ENCODE measurements at regions not wholly inside any gene's neighbourhood (a gene's known extent, or its start where the extent isn't known, plus 50 kb on each side); places are given as distances from the start of the nearest gene placed in this dataset.
"Not testable (repeated sequence)": the region's sequence is repeated elsewhere in the genome, so short reads cannot be mapped to it uniquely, and the experiment has no call there.

- DNase-seq (ENCODE audit: low read depth in 3 of 3): no peak
Measured at GRCh38 chr18:5720132-5720531, 175.2 kb downstream of the TMEM200C start.

DNA sequence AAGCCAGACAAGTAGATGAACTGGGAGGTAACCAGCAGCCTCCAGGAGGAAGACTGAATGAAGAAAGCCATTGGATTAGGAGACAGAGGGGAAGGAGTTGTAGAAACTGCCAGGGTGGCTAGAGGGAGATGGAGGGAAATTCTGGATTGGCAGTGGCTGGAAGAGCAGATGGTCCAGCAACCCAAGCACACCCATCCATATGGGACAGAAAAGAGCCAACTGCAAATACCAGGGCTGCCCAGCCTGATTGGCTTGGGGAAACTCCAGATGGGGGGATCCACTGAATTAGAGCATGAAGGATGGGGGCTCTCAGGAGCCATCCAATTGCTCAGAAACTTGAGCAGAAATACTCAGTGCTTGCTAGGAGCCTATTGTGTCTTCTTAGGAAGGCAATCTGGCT is 173.5 kb upstream of the EPB41L3 start:
- DNase-seq (ENCODE audit: low read depth in 3 of 3): no peak

- DNase-seq (ENCODE audit: low read depth in 3 of 3): no peak
Measured at GRCh38 chr18:5710676-5711075, 166.9 kb upstream of the EPB41L3 start.

DNA sequence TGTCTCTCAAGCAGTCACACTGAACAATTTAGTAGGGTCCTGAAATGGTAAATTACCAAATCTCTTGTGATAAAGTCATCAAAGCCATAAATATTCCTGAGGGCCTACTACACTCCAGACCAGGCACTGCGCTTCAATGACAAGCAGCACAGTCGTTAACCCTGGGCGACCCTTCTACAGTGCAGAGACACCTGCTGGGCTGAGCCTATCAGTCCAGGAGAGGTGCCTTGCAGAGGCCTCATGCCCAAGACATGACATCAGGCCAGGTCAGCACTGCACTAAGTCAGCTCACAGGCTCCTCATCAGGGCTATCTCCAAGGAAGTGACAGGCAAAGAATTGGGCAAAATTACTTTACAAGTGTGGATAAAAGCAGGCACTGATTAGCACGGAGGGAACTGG is 166.4 kb upstream of the EPB41L3 start:
- DNase-seq (ENCODE audit: low read depth in 3 of 3): no peak

GRCh38 chr18:5709476-5710095 is 165.8 kb upstream of the EPB41L3 start:
- no peak for DNase-seq (ENCODE audit: low read depth in 3 of 3)

DNA sequence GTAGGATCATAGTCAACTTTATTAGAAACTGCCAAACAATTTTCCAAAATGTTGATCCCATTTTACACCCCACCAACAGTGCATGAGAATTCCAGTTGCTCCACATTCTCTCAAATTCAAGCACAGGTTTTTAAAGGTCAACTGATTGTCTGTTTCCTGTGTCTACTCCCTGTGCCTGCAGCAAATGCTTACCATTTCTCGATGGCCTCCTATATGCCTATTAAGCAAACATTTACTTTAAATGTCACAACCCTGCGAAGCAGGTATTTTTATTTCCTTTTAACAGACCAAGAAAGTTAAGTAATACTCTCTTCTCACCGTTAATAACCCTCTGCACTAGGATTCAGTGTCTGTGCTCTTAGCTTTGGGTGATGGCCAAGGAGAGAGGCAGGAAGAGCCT is 163.8 kb upstream of the EPB41L3 start:
- no peak for DNase-seq (ENCODE audit: low read depth in 3 of 3)

- DNase-seq (ENCODE audit: low read depth in 3 of 3): no peak
Measured at GRCh38 chr18:5705393-5705792, 161.6 kb upstream of the EPB41L3 start.

- no peak for DNase-seq (ENCODE audit: low read depth in 3 of 3)
Measured at GRCh38 chr18:5704847-5705246, 161.1 kb upstream of the EPB41L3 start.

GRCh38 chr18:5702016-5702415 is 158.2 kb upstream of the EPB41L3 start:
- DNase-seq (ENCODE audit: low read depth in 3 of 3): not testable (repeated sequence)

- DNase-seq (ENCODE audit: low read depth in 3 of 3): no peak
Measured at GRCh38 chr18:5693699-5694294, 150.0 kb upstream of the EPB41L3 start.

DNA sequence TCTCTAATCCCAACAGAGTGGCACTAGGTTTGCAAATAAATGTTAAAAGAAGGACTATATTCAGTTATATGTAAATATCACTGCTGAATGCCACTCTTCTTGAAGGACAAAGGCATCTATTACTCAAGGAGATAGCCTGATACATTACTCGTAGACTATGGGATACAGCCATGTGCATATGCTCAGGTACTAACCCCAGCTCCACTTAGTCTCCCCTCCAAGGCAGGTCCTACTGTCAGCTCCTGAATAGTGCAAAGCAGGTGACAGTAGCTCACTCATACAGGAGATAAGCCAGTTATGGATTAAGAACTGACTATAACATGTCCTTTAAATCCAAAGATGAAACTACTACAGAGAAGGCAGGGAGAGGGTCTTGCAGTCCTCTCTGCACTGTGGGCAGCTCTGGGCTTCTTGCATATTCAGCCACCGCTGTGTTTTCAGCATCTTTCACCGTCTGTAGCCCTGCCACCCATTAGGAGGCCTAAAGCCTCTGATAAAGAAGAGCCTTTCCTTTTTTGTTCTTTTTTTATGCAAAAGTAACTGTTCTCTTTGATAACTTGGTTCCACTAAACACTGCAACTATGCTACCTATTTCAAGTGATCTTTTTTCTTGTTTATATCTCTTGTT is 135.1 kb upstream of the EPB41L3 start:
- no peak for DNase-seq (ENCODE audit: low read depth in 3 of 3)

GRCh38 chr18:5678278-5678677 is 134.5 kb upstream of the EPB41L3 start:
- no peak for DNase-seq (ENCODE audit: low read depth in 3 of 3)

- DNase-seq (ENCODE audit: low read depth in 3 of 3): no peak
Measured at GRCh38 chr18:5673616-5674015, 129.8 kb upstream of the EPB41L3 start.

GRCh38 chr18:5669585-5669984 is 125.8 kb upstream of the EPB41L3 start:
- DNase-seq (ENCODE audit: low read depth in 3 of 3): no peak

GRCh38 chr18:5668087-5668715 is 124.4 kb upstream of the EPB41L3 start:
- DNase-seq (ENCODE audit: low read depth in 3 of 3): no peak

DNA sequence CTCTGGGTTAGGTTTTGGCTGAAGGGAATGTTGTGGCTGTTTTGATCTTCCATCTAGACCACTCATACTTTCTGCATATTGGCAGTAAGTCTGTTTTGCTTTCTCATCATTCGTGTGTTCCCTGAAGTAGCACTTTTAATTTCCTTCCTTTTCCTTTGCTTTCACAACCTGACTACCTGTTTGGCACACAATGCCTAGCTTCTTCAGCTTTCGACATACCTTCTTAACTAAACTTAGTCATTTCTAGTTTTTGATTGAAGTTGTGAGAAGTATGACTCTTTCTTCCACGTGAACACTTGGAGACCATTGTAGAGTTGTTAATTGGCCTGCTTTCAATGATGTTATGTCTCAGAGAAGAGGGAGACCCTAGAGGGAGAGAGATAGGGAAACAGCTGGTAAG is 123.6 kb upstream of the EPB41L3 start:
- DNase-seq (ENCODE audit: low read depth in 3 of 3): no peak

DNA sequence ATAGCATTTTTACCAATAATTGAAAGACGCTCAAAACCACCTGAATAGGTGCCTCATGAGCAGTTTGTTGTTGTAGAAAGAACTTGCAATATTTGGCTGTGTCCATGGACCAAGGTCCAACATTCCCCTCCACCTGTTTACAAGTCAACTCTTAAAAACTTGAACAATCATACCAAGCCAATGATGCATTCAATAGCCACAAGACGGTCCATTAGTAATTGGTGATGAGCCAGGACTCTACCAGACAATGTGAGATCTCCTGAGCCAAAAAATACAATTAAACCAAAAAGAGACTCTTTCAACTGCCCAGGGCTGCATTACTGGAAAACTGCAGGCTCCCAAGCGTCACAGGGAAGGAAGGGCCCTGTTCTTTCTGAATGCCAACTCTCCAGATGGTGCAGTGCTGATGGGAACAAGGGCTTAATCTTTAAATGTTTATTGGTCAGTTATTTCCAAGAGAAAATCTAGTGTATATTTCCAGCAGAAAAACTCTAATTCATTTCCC is 118.8 kb upstream of the EPB41L3 start:
- DNase-seq (ENCODE audit: low read depth in 3 of 3): no peak

GRCh38 chr18:5661179-5661578 is 117.4 kb upstream of the EPB41L3 start:
- DNase-seq (ENCODE audit: low read depth in 3 of 3): no peak

DNA sequence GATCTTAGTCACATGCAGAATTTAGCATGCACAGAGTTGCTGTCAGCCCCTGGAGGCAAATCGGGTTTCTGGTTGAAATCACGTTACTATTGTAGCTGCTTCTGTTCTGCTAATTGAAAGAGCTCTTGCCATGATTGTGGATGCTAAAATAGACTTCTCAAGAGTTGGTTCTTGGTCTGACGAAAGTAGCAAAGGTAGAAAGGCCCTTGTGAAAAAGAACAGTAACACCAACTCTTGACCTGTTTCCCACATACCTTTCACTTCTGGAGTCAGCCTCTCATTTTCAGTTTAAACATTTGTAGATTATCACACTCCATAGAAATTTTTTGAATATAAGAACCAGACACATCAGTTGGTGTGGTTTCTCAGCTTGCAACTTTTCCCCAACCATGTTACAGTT is 110.0 kb upstream of the EPB41L3 start:
- no peak for DNase-seq (ENCODE audit: low read depth in 3 of 3)

- no peak for DNase-seq (ENCODE audit: low read depth in 3 of 3)
Measured at GRCh38 chr18:5651736-5652135, 107.9 kb upstream of the EPB41L3 start.

DNA sequence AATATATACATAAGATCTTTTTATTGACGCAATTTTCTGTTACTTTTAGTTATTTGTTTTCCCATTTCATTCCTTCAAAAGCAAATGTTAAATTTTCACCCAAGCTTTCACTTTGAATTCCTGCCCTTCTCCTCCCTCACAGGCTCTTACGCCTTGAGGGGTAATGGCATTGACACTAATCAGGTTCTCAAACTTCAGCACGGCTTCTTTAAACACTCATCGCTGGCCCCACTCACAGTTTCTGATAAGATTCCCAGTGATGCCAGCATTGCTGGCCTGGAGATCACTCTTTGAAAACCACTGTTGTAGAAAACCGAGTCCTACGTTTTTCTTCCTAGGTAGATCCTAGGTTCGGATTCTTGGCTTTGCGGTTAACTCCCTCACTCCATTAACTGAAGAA is 105.6 kb upstream of the EPB41L3 start:
- no peak for DNase-seq (ENCODE audit: low read depth in 3 of 3)

- DNase-seq (ENCODE audit: low read depth in 3 of 3): no peak
Measured at GRCh38 chr18:5646739-5647138, 102.9 kb upstream of the EPB41L3 start.

DNA sequence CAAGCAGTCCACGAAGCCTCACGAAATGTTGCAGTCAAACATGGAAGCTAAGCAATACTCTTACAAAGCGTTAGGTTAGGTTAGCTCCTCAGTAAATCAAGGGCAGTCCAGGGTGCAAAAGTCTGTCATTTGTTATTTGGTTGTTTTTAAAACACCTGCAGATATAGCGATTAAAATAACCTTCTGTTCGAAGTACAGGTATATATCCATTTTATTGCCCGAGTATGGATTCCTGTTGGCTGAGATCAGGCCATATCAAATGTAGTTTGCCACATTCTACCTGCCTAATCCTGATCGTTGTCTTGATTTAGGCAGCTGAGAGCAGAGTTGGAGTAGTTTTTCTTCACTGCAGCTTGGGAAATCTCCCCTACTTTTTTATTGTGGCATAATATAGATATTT is 99.5 kb upstream of the EPB41L3 start:
- no peak for DNase-seq (ENCODE audit: low read depth in 3 of 3)

Data from stimulated activated CD4-positive, alpha-beta T cell treated with anti-CD3 and anti-CD28 coated beads, TNF-alpha, amount 100 ng/mL, for 48 hours (primary cell).